Fibroblast of skin of right biceps (primary cell): ENCODE measurements at regions not wholly inside any gene's neighbourhood (a gene's known extent, or its start where the extent isn't known, plus 50 kb on each side); places are given as distances from the start of the nearest gene placed in this dataset.

Experiments used
- DNase-seq: peaks from one replicate; pipeline ENCODE4 v3.0.0-alpha.2; 2013

GRCh38 chr2:156700681-156701080 lies 264.5 kb downstream of the GPD2 start:
- DNase-seq = no peak

GRCh38 chr2:156702541-156702940 lies 266.4 kb downstream of the GPD2 start:
- DNase-seq = no peak

- DNase-seq = no peak
Measured at GRCh38 chr2:156703642-156704041, 267.5 kb downstream of the GPD2 start.

GRCh38 chr2:156704132-156704531 lies 268.0 kb downstream of the GPD2 start:
- no peak for DNase-seq

- DNase-seq = no peak
Measured at GRCh38 chr2:156704617-156705016, 268.4 kb downstream of the GPD2 start.

GRCh38 chr2:156706576-156706975 lies 270.4 kb downstream of the GPD2 start:
- no peak for DNase-seq

- DNase-seq = no peak
Measured at GRCh38 chr2:156708051-156708450, 271.9 kb downstream of the GPD2 start.

GRCh38 chr2:156709091-156709490 lies 272.9 kb downstream of the GPD2 start:
- DNase-seq = no peak

GRCh38 chr2:156719036-156719435 lies 282.9 kb downstream of the GPD2 start:
- DNase-seq = no peak

- DNase-seq = no peak
Measured at GRCh38 chr2:156727867-156728266, 291.7 kb downstream of the GPD2 start.

GRCh38 chr2:156728328-156728727 lies 292.1 kb downstream of the GPD2 start:
- no peak for DNase-seq

GRCh38 chr2:156731506-156731905 lies 295.3 kb downstream of the GPD2 start:
- DNase-seq = no peak

- DNase-seq = no peak
Measured at GRCh38 chr2:156736950-156737349, 300.8 kb downstream of the GPD2 start.

GRCh38 chr2:156739301-156739700 lies 303.1 kb downstream of the GPD2 start:
- no peak for DNase-seq

- no peak for DNase-seq
Measured at GRCh38 chr2:156745619-156746018, 309.4 kb downstream of the GPD2 start.

GRCh38 chr2:156748221-156748620 lies 312.0 kb downstream of the GPD2 start:
- DNase-seq = no peak

GRCh38 chr2:156752042-156752441 lies 315.9 kb downstream of the GPD2 start:
- no peak for DNase-seq

GRCh38 chr2:156753766-156754165 lies 317.6 kb downstream of the GPD2 start:
- DNase-seq = no peak

- DNase-seq = no peak
Measured at GRCh38 chr2:156756516-156756915, 320.3 kb downstream of the GPD2 start.

- no peak for DNase-seq
Measured at GRCh38 chr2:156763174-156763573, 327.0 kb downstream of the GPD2 start.

- no peak for DNase-seq
Measured at GRCh38 chr2:156765043-156765442, 328.9 kb downstream of the GPD2 start.

- DNase-seq = no peak
Measured at GRCh38 chr2:156765450-156765849, 329.3 kb downstream of the GPD2 start.

GRCh38 chr2:156769802-156770201 lies 333.6 kb downstream of the GPD2 start:
- DNase-seq = no peak

GRCh38 chr2:156778916-156779315 lies 342.7 kb downstream of the GPD2 start:
- no peak for DNase-seq

- DNase-seq = no peak
Measured at GRCh38 chr2:156779416-156780120, 343.4 kb downstream of the GPD2 start.
